HG03103 (cell line): ENCODE measurements at regions not wholly inside any gene's neighbourhood (a gene's known extent, or its start where the extent isn't known, plus 50 kb on each side); places are given as distances from the start of the nearest gene placed in this dataset.
"Not testable (repeated sequence)": the region's sequence is repeated elsewhere in the genome, so short reads cannot be mapped to it uniquely, and the experiment has no call there.

Source experiments
- ATAC-seq: cut with Tn5 transposase; IDR thresholded peaks from one replicate; pipeline ENCODE4 v1.9.1; 2021; ENCODE audit warnings: low read depth; ENCODE audit not compliant: unreplicated experiment

DNA sequence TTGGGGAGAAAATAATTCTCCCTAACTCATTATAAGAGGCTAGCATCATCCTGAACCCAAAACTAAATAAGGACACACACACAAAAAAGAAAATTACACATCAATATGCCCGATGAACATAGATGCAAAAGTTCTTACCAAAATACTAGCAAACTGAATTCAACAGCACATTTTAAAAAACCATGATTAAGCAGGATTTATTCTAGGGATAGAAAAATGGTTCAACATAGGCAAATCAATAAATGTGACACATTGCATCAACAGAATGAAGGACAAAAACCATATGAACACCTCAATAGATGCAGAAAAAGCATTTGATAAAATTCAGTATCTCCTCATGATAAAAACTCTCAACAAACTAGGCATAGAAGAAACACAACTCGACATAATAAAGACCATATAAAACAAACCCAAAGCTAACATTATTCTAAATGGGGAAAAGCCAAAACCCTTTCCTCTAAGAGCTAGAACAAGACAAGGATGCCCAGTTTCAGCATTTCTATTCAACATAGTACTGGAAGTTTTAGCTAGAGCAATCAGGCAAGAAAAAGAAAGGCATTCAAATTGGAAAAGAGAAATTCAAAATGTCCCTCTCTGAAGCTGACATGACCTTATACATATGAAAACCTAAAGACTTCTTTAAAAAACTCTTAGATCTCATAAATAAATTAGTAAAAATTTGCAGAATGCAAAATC lies 200.9 kb downstream of the NKX6-1 start:
- ATAC-seq: no peak

DNA sequence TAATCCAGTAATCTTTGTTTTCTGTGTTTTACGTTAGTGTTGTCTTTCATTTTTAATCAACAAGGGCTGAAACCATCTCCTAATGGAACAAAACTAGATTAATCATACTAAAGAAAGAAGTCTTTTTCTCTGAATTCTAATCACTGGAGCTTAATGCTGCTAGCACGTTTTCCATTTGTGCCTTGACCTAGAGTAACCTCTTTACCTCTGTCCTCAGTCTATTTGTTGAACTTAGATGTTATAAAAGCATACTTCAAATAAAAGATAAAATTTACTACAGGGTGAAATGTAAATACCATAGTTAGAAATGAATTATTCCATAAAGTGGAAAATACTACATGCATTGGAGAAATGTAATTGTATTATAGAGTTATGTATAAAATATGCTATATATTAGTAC lies 207.1 kb downstream of the NKX6-1 start:
- ATAC-seq: no peak

DNA sequence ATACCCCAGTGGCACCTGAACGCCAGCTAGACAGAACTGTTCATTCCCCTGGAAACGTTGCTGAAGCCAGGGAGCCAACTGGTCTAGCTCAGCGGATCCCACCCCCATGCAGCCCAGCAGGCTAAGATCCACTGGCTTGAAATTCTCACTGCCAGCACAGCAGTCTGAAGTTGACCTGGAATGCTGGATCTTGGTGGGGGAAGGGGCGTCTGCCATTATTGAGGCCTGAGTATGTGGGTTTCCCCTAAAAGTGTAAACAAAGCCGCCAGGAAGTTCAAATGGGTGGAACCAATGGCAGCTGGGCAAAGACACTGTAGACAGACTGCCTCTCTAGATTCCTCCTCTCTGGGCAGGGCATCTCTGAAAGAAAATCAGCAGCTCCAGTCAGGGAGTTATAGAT lies 213.0 kb downstream of the NKX6-1 start:
- no peak for ATAC-seq

DNA sequence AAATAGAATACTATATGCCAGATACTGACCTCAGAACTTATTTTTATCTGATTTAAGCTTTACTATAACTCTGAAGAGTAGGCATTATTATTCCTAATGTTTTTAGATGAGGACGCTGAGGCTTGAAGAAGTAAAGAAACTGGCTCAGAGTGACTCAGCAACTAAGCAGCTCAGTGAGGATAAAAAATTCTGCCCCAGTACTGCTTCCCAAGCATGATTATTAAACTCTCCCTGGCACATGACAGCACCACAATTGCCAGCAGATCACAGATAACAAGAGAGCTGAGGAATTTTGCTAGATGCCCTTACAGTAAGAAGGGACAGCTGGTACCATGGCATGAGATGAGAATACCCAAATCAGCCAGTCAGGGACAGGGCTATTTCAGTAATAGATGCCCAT lies 219.4 kb downstream of the NKX6-1 start:
- ATAC-seq: no peak

DNA sequence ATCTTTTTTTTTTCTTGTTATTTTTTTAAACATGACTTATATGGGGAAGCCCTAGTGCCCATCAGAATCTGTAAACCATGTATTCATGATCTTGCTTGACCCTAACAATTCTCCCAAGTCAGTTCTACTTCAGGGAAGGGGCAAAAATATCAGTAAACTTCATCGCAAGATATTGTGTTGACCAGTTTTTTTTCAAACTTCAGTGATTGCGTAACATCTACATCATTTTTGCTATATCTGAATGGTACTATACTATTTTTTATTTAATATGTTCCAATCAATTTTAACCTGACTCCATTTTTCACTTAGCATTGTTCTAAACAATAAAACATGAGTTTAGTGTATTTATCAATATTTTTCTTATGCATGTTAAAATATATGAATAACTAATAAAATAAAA lies 221.2 kb downstream of the NKX6-1 start:
- ATAC-seq: no peak

DNA sequence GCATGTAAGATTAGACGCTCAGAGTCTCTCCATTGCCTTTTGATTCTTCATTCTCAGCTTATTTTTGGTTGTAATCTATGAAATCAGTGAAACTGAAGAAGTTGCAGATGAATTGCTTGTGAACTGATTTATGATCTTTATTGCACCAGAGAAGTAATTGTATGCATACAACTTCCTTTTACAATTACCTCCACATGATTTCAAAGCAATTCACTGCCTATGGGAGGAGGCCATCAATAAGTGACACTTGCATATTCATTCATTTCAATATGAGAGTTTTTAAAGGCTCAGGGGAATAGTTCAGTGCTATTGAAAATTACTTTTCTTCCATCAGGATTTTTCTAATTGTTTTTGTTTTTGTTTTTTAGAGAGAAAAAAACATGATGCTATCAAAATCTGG lies 222.3 kb downstream of the NKX6-1 start:
- no peak for ATAC-seq

DNA sequence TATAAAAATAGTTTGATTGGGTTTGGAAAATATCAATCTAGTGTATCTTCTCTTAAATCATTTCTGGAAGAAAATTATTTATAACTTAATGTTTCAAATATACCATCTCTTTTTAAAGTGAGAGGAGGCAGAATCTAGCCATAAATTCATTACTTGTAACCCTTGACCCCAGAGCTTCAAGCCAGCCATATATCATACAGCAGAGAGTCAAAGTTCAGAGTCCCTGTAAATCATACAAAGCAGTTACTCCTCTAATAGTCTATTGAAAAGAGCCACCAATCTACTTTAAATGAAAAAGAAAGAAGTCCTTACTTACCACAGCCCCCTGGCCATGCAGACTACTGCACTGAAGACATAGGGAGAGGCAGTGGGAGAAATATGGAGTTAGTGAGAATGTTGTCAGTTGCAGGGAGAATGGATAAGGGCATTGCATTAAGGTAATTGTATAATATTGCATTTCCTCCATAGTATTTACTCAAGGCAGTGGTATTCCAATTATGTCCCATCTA lies 229.5 kb downstream of the NKX6-1 start:
- no peak for ATAC-seq

DNA sequence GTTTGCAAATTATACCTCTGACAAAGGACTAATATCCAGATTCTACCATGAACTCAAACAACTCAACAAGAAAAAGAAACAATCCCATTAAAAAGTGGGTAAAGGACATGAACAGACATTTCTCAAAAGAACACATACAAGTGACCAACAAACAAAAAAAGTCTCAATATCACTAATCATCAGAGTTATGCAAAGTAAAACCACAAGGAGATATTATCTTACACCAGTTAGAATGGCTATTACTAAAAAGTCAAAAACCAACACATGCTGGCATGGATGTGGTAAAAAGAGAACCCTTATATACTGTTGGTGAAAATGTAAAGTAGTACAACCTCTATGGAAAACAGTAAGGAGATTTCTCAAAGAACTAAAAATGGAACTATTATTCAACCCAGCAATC lies 234.4 kb downstream of the NKX6-1 start:
- ATAC-seq: no peak

DNA sequence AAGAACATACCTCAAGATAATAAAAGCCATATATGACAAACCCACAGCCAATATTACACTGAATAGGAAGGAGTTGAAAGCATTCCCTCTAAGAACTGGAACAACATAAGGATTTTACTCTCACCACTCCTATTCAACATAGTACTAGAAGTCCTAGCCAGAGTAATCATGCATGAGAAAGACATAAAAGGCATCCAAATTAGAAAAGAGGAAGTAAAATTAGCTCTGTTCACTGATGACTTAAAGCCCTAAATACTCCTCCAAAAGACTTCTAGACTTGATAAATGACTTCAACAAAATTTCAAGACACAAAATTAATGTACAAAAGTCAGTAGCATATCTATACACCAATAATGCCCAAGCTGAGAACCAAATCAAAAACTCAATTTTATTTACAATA lies 235.7 kb downstream of the NKX6-1 start:
- peak; percentile 58 for ATAC-seq

DNA sequence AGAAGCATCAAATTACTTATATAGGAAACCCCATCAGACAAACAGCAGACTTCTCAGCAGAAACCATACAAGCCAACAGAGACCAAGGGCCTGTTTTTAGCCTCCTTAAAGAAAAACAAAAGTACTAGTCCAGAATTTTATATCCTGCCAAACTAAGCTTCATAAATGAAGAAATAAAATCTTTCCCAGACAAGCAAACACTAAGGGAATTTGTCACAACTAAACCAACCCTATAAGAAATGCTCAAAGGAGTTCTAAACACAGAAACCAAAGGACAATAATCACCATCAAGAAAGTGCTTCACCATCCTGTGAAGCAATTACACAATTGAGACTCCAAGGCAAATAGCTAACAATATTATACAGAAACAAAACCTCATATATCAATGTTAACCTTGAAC lies 238.6 kb downstream of the NKX6-1 start:
- no peak for ATAC-seq

DNA sequence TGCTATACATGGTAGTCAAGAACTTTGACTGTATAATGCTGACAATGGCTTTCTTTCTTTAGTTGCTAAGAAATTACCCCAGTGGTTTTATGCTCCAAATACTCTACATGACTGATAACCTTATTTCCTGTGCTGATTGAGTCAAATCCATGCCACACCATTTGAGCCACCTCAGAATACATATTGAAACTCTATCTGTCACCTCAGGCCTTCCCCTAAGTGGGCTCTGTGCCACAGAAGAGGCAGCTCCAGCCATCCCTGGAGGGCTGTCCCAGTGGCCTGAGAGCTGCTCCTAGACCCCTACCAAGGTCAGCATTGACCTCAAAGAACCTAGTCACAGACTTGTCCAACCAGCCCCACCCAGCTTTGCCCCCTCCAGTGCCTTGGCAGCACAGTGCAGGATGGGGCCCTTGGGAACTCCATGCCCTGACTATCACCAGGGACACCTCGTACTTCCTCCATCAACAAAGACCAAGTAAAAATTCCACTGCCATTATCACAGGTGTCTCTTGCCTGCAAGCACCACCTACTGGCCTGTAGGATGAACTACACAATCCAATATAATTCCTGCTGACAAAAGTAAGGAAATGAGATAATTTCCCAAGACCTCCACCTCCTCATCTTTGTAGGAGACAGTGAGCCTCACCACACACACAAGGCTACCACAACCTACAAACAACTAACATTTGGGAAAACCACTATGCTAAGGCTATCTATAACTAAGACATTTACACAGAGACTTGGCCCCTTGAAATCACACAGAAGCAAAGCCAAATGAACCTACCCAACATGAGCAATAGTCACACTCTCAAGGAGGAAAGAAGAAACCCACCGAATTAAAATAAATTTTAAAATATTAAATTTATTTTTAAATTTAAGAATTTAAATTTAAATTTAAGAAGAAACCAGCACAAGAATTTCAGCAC lies 239.9 kb downstream of the NKX6-1 start:
- peak; percentile 46 for ATAC-seq

DNA sequence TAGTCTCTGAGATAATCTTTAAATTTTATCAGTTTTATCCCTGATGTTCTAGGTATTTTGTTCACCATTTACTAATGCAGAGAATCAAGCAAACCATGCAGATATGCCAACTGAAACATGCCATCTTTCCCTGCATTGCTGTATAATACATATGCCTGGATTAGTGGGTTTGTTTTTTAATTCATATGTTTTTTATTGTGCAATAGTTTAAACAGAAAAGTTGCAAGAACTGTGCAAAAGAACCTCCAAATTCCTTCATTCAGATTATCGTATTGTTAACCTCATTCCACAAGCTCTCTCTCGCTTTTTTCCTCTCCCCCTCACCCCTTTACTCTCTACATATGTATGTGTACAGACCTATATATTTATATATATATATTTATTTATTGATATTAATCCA lies 244.6 kb downstream of the NKX6-1 start:
- ATAC-seq: no peak

DNA sequence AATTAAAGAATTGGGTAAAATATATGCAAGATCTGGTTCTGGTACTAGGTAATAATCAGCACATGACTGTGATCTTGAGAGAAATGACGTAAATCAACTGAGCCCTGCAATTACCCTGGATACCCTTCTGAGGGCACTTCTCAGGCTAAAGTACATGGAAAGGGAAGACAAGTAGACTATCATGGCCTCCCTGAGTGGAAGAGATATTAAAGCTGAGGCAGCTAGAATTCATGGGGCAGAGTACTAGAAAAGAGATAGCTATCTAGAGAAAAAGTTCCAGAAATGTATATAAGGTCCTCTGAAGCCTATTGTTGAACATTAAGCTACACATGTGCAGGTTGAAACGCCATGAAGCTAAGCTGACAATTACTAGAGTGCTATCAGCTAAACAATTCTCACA lies 249.6 kb downstream of the NKX6-1 start:
- ATAC-seq: no peak

DNA sequence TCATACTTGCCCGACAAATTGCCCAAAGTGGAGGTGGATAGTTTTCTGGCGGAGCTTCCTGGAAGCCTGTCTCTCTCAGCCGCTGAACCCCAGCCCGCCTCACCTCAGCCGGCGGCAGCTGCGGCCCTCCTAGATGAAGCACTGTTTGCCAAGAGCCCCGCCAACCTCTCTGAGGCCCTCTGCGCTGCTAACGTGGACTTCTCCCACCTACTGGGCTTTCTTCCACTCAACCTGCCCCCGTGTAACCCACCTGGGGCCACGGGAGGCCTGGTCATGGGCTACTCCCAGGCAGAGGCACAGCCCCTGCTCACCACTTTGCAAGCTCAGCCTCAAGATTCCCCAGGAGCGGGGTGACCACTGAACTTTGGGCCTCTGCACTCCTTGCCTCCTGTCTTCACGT lies 254.1 kb downstream of the NKX6-1 start:
- ATAC-seq: not testable (repeated sequence)

DNA sequence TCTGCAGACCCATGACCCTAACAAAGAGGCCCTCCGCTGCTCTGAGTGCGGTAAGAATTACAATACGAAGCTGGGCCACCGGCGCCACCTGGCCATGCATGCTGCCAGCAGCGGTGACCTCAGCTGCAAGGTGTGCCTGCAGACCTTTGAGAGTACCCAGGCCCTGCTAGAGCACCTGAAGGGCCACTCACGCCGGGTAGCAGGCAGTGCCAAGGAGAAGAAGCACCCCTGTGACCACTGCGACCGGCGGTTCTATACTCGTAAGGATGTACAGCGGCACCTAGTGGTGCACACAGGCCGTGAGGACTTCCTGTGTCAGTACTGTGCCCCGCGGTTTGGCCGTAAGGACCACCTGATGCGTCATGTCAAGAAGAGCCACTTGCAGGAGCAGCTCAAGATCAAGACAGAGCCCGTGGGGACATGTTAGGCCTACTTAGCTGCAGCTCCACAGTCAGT lies 254.7 kb downstream of the NKX6-1 start:
- ATAC-seq: not testable (repeated sequence)

DNA sequence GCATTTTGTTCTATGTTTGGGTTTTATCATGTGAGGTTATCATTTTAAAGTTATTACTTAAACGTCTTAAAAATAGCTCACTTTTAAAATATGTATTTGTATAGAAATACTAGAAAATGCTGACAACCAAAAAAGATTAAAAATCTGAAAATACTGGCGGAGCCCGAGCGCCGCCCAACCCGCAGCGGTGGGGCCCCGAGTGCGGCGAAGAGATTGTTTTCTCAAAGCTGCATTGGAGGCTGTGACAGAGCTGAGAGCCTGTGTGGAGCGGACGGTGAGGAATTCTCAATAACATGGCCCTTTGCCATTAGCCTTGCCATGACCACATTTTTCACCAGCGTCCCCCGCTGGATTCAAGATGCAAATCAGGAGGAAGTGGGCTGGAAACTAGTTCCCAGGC lies 255.4 kb downstream of the NKX6-1 start:
- no peak for ATAC-seq

DNA sequence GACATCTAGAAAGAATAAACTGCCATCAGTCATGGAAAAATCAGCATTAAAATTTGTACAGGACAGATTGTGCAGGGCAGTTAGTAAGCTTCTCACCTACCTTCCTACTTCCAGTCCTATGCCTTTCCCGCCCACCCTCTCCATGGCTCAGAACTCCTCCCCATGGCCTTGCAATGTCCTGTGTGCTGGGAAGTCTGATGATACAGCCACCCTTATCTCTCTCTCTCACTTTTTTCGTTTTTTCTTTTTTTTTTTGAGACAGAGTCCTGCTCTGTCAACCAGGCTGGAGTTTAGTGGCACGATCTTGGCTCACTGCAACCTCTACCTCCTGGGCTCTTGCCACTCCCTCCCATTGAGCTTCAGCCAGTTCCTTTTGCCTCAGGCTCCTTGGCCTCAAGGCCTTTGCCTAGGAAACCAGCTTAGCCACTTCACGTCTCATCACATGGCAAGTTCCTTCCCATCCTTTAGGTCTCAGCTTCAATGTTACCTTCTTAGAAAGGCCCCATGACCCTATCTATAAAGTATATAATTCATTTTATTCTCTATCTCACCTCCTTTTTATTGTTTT lies 259.7 kb downstream of the NKX6-1 start:
- ATAC-seq: no peak

DNA sequence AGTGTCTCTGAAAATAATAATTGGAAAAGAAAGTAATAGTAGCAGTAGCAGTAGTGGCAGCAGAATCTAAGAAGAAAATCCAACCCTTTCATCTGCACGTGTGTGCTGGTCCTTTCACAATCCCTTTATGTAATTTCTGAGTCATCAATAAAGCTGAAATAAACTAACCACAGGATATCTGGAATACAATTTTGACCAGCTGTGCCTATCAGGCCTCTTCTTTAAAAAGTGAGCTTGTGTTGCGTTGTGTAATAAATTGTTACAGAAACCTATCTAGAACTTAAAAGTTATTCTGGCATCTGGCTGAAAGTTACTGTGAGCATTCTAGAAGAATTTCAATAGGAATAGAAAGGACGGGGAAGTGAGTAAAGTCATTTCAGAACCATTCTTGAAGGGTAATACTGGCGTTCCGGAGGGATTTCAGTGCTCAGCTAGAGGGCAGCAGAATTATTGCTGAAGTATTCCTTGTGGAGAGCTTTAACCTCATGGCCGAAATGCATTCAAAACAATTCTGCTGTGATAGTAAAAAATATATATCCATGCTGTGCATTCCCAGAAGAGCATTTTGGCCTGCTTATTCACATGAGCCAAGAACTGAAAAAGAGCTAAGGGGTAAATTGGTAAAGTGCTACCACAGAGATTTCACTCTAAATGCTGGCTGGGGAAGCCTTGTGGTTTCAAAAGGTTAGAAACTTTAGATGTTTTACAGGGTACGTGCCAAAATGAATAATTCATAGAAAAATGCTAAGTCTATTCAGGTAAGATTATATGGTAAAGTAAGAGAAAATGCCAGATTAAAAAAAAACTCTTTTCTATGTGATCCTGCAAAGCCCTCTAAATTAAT lies 260.6 kb downstream of the NKX6-1 start:
- ATAC-seq: no peak

DNA sequence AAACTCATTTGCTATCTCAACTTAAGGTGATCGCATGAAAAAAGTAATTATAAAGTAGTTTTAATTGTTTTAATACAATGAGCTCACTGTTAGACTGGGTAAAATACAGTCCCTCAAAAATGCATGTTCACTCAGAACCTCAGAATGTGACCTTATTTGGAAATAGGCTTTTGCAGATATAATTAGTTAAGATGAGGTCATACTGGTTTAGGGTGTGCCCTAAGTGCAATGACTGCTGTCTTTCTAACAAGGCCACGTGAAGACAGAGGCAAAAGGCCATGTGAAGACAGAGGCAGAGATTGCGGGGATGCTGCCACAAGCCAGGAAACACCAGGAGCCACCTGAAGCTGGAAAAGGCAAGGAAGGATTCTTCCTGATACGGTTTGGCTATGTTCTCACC lies 262.1 kb downstream of the NKX6-1 start:
- ATAC-seq: no peak

DNA sequence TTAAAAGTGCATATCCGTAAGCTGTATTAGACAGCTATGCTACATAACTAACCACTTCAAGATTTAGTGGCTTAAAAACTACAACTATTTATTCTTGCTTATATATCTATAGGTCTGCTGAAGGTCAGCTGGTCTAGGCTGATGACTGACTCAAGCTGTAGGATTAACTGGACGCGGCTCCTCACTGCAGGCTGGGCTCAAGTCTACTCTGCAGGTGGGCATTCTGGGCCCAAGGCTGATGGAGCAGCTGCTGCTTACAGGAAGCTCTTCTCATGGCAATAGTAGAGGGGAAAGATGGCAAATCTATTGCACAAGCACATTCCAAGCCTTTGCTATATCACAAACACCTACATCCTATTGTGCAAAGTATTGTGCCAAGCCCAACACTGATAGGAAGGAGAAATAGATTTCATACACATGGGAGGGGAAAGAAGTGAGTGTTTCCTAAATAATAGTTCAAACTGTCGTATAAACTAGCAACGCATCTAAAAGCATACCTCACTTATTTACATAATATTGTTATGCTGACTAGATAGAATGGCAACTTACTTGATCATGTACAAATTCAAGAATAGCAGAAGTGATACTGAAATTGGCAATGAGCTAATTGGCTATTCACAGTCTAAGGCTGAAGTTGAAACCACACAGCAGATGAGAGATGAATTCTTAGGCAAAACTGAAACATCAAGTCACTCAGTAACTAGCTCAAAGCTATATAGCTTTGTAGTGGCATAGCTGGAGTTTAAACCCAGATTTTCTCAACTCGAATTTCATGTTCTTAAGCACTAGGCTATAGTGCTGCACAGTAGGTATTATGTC lies 263.8 kb downstream of the NKX6-1 start:
- ATAC-seq: peak; percentile 95
